NCI-H1092 treated with DMSO at 0.1 percent for 48 hours (cell line): ENCODE measurements at regions not wholly inside any gene's neighbourhood (a gene's known extent, or its start where the extent isn't known, plus 50 kb on each side); places are given as distances from the start of the nearest gene placed in this dataset.
"Not testable (repeated sequence)": the region's sequence is repeated elsewhere in the genome, so short reads cannot be mapped to it uniquely, and the experiment has no call there.

Experiments used
- DNase-seq: peaks from one replicate; lab custom pipeline; 2025; lab: John Stamatoyannopoulos, UW

GRCh38 chr3:29143151-29143550, 137.7 kb upstream of the RBMS3 start:
- no peak for DNase-seq

- no peak for DNase-seq
Measured at GRCh38 chr3:29144361-29144760, 136.5 kb upstream of the RBMS3 start.

DNA sequence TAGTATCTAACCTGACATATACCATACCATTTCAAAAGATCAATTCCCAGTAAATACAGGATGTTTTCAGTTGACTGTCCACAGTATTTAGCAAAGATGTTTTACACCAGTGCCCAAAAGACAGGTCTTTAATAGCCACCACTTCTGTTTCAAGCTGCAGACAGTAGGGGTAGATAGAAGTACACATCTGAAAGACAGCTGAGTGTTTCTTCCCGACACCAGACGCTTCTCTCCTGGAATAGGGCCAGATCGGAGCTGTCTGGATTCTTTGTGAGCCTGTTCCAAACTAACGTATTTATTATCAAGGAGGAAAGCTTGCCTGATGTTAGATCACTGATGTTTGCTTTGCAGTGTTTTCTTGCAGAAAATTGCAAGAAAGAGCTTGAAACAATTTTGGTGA, 136.1 kb upstream of the RBMS3 start:
- no peak for DNase-seq

GRCh38 chr3:29145360-29145759, 135.5 kb upstream of the RBMS3 start:
- DNase-seq = no peak

GRCh38 chr3:29152379-29152778, 128.5 kb upstream of the RBMS3 start:
- no peak for DNase-seq

- no peak for DNase-seq
Measured at GRCh38 chr3:29153811-29154210, 127.1 kb upstream of the RBMS3 start.

DNA sequence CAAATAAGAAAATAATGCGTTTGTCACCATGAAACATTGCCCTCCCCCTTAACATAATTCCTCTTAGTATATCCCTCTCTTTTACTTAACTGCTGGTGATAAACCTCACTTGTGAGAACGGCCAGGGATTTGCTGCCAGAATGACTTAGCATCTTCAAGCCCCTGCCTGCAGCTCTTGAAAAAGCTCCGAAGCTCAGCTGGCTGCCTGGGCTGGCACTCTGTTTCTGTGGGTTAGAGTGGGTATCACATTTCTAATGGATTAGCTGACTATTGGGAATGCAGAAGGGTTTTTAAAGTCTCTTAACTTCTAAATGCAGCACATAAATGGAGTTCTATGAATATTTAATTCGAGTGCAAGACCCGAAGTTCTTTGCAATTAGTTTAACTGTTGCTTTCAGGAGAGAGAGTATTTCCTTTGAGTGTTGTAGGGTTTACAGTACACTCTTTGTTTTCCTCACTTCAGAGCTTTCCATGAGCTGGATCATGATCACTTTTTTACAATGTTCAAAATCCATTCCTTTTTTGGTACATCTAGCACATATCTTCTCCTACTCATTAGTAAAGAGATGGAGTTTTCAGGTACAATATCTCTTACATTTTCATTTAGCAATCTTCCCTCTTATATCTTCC, 124.7 kb upstream of the RBMS3 start:
- peak; percentile 52 for DNase-seq

- no peak for DNase-seq
Measured at GRCh38 chr3:29164825-29165224, 116.0 kb upstream of the RBMS3 start.

DNA sequence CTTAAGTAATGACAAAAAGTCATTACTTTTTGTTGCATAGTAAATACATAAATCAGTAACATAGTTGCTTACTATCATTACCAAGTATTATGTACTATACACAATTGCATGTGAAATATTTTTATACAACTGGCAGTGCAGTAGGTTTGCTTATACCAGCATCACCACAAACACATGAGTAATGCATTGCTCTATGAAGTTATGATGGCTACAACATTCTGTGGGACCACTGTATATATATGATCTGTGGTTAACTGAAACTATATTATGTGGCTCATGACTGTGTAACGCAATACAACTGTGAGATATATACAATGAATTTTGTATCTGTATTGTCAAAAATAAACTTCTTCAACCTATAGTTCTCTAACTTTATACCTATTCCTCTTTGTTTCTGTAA, 113.7 kb upstream of the RBMS3 start:
- DNase-seq = no peak

DNA sequence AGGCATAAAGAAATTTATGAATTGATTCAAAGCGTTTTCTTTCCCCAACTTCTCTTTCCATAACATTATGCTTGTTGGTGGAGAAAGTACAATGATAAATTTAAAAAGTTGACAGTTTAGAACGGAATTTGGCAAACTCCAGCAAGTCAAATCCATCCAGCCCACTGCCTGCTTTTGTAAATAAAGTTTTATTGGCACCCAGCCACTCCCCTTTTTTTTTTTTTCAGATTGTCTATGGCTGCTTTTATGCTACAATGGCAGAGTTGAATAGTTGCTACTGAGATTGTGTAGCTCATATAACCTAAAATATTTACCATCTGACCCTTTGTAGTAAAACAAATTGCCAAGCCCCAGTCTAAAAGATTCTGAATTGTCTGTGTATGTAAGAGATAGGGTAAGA, 112.8 kb upstream of the RBMS3 start:
- DNase-seq = no peak

GRCh38 chr3:29168696-29169095, 112.2 kb upstream of the RBMS3 start:
- no peak for DNase-seq

- DNase-seq = no peak
Measured at GRCh38 chr3:29169451-29169850, 111.4 kb upstream of the RBMS3 start.

DNA sequence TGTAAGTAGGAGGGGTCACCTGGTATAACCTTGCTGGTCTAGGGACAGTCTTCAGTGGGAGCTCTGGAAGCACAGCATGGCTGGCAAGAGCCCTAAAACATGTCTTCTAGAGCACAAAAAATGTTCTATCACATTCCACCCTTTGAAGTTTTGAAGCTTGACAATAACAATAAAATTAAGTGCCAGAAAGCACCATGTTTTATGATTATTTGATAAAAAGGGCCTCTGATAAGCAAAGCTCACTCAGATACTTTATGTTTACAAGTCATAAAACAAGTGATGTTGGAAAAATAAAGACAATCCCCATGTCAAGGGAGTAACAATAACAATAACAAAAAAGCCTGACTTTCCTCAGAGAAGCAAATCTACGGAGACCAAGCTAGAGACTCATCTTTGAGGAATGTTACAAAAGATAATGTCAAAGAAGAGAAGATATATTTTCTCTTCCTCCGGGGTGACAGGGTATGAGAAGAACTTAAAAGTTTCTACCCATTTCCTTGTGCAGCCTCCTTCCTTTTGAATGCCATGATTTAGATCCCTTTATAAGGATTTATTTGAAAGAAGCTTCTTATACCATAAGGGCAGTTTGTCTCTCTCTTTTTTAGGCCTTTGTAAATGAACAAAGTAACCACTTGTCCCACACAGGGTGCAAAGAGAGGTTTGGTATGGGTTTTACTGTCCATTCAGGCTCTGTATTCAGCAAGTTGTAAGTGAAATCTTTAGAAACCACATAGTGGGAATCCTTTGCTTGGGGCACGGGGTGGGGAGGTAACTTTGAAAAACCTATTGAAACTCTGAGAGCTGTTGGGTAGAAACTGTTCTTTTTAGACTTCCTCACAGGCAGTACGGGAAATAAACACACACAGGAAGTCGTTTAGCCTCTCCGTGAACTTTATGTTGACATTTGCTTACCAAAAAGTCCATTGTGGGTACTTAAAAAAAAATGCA, 109.6 kb upstream of the RBMS3 start:
- no peak for DNase-seq

DNA sequence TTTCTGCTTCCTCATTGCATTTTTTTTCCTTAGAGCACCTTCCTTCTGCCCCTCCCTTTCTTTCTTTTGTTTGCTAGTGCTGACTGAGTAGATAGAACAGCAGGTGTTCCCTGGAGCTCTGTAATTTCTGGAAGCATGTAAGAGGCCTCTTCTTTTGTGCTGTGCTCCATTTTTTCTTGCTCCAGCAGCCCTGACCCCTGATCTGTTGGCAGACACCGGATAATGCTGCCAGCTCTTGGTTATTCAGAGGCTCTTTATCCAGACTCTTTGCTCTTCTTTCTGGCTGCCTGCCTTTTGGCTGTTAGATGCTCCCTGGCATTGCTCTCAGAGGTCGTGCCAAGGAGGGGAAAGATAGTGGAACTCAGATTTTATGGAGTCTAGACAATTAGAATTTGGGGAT, 104.4 kb upstream of the RBMS3 start:
- peak; percentile 74 for DNase-seq

GRCh38 chr3:29178809-29179793, 101.8 kb upstream of the RBMS3 start:
- DNase-seq = no peak

DNA sequence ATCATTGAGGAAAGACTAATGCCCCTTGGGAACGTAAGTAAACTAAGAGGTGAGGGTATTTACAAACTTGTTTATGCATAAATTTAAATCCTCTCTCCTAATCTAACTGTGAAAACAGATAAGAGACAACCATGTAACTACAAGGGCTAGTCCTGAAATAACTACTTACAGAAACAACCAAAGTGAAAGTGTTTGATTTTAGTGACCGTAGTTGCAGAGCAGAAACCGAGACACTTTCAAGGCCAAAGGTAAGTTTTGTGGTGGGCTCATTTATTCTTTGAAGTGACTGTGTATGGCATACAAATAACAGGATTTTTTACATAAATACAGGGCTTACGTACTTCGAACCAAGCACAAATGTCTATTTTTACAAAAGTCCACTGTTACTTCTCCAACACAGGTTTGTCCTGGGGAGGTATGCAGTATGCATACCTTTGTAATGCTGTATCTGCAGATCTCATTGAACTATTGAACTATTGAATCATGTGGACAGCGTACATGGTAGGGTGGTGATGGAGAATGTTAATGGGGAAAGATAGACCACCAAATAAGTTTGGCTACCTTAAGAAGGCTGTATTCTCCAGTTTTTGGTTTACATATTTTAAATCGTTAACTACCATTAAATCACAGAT, 99.6 kb upstream of the RBMS3 start:
- no peak for DNase-seq

- DNase-seq = no peak
Measured at GRCh38 chr3:29181872-29182271, 99.0 kb upstream of the RBMS3 start.

DNA sequence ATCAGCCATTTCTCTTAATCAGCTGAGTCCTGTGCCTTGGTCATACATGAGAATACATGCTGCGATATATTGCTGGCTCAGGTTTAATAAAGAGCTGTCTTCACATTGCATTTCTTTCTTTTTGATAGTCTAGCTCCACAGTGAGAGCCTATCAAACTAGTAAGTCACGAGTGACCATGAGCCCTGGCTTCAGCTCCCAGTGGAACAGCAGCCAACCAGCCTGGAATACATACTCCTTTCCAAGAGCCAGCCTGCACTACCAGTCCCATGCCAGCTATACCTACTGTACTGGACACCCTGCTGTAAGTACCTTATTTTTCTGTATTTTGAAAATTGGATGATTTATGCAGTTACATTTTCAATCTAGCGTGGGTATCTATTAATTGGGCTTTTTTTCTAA, 98.0 kb upstream of the RBMS3 start:
- DNase-seq = not testable (repeated sequence)

DNA sequence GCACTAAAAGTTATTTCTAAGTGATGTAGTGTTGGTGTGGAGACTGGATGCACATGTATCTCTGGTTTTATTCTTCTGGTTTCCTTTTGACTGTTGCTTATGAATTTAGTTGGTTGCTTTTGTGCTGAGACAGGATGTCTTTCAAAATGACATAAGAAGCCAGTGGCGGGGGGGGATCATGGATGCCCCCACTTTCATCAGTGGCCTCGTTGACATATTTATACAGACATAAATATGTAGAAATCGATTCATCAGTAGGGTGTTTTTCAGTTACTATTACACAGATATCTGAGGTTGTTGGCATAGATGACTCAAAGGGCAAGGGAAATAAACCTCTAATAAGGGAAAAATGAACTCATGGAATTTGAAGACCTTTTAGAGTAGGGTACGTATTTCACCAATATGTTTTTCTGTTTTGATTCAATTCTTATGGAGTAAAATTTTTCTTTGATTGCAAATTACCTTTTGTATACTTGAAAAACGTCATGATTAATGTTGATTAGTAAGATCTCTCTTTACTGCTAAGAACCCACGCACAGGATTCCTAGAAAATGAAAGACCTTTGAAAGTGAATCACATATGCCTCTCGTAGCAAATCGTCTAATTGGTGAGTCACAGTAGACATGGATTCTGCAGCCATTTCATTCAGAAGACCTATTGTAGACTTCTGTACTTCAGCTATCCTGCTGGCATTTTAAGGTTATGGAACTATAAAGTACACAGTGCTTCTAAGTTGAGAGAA, 97.4 kb upstream of the RBMS3 start:
- no peak for DNase-seq

- no peak for DNase-seq
Measured at GRCh38 chr3:29185706-29186105, 95.2 kb upstream of the RBMS3 start.

GRCh38 chr3:29186131-29186599, 94.7 kb upstream of the RBMS3 start:
- no peak for DNase-seq
